SW480 (cell line): ENCODE measurements at regions not wholly inside any gene's neighbourhood (a gene's known extent, or its start where the extent isn't known, plus 50 kb on each side); places are given as distances from the start of the nearest gene placed in this dataset.

Experiments
- DNase-seq: peaks from one replicate; pipeline ENCODE4 v3.0.0-alpha.2; 2016; ENCODE audit warnings: low spot score

DNA sequence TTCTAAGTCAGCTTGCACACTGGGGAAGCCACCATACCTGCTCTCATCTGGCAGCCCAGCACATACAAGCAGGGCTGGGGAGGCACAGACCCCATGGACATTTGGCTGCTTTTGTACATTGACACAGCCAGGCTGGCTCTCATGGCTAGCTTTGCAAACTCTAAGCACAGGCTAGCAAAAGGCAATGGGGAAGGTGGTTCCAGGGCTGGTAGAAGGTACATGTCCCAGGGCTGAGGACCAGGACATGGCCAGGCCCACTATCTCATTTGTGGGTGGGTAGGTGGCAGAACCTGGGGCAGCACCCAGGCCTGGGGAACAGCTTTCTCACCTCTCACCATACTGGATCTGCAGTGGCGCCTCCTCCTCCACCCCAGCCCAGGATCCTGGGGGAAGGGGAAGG is 90.9 kb downstream of the HS1BP3 start:
- DNase-seq = no peak

DNA sequence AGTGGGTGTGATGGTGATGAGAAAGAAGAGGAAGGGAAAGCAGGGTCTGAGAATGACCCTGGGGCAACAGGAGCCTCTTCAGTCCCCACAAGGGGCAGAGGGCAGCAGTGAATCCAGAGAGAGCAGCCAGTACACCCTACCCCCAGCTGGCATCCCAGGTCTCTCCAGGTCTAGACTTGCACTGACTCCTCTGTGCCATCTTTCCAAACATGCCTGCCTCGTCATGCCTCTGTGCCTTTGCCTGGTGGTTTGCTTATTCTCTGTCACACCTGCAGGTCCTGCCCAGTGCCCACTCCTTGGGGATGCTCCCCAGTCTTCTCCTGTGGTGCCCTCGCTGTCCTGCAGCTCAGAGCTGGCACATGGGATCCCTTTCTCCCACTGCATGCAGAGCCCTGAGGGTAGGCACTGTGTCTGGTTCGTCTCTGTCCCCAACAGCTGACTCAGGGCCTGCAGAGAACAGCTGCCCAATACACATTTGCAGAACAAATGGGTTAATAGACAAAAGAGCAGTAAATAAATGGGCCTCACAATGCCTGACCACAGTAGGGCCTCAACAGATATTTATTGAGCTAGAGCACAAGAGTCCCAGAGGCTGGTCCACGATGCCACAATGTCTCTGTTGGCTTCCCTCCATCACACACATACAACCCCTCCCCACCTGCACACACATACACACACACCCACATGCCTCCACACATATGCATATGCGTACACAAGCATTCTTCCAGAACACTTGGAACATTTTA is 89.8 kb downstream of the HS1BP3 start:
- no peak for DNase-seq

DNA sequence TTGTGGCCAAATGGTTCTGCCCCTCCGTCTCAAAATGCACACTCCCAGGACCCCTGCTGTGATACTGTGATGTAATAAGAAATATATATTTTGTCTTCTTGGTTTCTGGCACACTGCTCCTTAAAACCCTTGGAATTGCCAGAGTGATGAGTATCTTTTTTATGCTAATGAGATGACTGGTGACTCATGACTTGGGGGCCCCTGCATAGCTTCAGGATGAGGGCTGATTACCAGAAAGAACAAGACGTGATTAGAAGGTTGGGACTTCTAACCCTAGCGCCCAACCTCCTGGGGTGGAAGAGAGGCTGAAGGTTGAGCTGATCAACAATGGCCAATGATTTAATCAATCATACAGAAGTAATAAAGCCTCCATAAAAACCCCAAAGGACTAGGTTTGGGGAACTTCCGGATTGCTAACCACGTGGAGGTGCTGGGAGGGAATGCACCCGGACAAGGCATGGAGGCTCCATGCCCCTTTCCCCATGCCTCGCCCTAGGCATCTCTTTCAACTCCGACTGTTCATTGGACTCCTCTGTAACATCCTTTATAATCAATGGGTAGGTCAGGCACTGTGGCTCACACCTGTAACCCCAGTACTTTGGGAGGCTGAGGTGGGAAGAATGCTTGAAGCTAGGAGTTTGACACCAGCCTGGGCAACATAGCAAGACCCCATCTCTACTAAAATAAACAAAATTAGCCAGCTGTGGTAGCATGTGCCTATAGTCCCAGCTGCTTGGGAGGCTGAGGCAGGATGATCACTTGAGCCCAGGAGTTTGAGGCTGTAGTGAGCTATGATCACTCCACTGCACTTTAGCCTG is 89.1 kb downstream of the HS1BP3 start:
- peak; percentile 67 for DNase-seq

DNA sequence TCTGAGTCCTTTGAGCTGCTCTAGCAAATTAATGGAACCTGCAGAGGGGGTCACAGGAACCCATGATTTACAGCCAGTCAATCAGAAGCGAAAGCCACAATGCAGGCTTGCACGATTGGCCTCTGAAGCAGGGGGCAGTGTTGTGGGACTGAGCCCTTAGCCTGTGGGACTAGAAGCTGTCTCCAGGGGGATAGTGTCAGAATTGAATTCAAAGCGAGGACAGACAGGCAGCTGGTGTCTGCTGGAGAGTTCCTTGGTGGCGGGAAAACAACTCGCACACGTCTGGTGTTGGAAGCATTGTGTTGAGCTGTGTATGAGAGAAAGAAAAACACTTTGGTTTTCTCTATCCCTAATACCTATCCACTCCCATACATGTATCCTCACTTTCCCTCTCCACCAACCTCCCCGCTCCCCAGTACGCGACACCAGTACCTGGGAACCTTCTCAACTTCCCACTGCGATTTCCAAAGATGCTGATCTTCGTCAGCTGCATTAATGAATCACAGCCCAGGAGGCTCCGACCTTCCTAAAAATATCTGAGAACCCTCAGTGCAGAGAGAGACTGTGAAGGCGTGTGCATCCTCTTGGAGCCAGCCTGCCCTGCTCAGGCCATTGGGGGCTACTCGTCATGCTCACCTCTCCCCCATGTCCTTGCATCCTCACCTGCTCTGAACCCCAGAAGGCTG is 88.2 kb downstream of the HS1BP3 start:
- DNase-seq = no peak

DNA sequence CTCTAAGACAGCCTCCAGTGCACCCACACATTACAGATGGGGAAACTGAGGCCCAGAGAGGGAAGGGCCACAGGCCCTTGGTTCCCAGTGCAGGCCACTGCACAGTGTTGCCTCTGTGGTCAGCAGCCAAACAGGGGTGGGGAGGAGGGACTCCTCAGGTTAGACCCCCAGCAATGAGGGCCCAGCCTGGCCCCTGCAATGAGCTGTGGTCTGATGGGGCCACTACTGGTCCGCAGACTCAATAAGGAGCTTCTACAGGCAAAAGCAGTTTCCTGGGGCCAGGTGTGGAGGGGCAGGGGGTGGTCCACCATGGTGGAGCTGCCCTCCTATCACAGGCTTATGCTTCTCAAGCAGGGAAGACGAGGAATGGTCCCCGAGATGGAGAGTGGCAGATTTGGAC is 87.6 kb downstream of the HS1BP3 start:
- no peak for DNase-seq

DNA sequence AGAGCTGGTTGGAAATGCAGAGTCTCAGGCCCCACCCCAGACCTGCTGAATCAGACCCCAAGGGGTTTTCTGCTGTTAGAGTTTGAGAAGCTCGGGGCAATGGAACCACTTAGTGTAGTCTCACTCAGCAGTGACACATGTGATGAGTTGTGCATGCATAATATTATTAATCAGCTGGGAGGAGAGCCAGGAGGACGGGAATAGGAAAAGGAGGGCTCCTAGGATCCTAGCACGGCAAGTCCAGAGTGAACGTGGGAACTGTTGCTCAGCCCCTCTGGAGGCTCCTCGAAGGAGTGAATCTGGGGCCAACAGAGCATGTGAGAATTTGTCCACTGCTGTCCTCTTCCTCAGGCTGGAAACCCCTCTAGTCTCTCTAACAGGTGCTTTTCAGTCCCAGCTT is 87.1 kb downstream of the HS1BP3 start:
- DNase-seq = no peak

DNA sequence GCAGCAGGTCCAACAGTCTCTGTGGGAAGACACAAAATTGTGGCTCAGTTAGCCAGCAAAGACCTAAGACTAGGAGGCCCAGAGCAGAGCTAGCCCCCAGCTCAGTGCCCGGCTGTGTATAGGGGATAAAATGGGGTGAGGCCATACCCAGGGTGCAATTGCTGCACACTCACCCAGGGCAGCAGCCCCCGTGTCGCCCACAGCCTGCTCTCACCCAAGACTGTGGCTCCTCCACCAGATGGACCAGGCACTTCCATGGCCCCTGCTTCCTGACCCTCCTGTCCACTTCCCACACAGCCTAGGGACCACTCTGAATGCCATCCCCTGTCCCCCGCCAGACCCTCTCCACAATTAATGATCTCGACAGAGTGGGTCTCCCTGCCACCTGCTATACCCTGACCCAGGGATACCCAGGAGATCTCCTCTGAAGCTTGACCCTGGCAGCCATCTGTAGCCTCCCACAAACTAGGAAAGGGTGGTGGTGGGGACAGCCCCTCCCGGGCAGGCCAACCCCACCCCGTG is 85.7 kb downstream of the HS1BP3 start:
- DNase-seq = no peak

DNA sequence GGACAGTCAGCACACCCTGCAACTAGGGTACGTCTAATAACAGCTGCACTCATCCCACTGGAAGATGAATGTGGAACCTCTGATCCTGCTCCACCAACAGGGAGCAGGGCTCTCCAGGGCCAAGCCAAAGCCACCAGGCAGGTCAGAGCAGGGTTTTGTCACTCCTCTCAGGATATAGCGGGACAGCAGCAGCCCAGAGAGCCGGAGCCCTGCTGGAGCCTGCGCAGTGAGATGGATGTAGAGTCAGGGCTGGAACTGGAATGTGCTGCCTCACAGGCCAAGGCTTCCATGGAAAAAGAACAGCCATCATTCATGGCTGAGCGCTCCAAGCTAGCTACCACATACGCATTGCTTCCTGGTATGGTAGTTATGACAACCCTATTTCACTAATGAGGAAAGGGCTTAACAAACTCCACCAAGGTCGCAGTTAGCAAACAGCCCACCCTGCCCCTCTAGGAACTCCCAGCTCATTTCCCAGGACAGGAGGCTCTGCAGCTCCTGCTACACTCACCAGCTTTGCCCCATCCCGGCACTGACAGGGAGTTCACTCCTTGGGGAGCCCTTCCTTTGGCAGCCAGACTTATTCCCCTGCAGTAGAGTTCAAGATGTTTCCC is 85.2 kb downstream of the HS1BP3 start:
- DNase-seq = no peak

DNA sequence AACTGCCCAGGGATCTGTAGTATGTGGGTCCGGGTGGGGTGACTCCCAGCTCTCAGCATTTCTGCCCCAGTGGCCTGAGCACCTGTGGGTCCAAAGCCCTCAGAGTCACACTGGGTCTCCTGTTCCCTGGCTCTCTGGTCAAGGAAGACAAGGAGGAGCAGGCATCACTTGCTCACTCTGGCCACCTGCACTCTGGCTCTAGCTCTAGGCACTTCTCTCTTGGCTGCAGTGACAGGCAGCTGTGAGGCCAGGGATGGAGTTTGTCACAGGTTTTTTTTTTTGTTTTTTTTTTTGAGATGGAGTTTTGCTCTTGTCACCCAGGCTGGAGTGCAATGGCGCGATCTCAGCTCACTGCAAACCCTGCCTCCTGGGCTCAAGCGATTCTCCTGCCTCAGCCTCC is 84.6 kb downstream of the HS1BP3 start:
- DNase-seq = no peak

DNA sequence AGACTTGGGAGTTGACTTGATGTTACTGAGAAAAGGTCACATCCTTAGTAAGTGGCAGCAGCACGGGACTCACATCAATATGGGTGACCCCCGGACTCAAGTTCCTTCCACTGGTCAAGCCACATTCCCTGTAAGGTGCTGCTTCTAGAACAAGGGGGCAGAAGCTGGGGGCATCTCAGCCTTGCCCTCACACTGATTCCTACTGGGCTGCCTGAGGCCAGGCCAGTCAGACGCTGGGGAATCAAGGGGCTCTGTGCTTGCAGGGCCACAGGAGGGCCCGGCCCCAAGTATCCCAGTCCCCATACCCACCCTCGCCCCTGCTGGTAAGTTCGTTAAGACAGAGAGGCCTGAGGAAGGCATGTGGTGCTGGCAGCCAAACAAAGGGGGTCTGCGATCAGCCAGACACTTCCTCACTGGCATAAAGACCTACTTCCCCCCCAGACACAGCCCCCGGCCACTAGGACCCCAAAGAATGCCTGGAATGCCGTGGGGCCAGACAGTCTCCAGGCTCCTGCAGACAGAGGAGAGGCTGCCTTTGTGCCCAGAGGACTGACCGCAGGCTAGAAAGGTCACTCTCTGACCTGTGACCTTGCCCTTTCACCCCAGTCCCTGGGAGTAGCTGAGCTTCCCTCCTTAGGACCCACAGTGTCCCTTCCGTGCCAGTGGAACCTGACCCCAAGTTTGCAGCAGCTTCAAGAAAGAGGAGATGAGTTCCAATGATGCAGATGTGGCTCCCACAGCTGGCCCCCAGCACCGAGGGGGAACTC is 83.6 kb downstream of the HS1BP3 start:
- no peak for DNase-seq
